IMR-90 (cell line): ENCODE measurements at regions not wholly inside any gene's neighbourhood (a gene's known extent, or its start where the extent isn't known, plus 50 kb on each side); places are given as distances from the start of the nearest gene placed in this dataset.

Source experiments
- ATAC-seq: fragments of 200-7000 bp; cut with Tn5 transposase; 2 replicates; pipeline ENCODE4 v1.9.1; 2020; ENCODE audit warnings: low read depth, mild to moderate bottlenecking, moderate library complexity
- BruUV-seq: library from RNA; stranded (reverse); fragments of 400-500 nt; replicated peaks from 2 replicates; lab custom pipeline; 2021; lab: Mats Ljungman, UMichigan
- CTCF ChIA-PET: fragments of 300-600 bp; formaldehyde crosslinking; extraction: SDS; loops from one replicate; lab custom pipeline; 2021; ENCODE audit warnings: antibody characterized with exemption; lab: Yijun Ruan, JAX
- POLR2A ChIA-PET: fragments of 300-600 bp; sonication (Branson Sonifier 250); formaldehyde crosslinking; loops from one replicate; lab custom pipeline; 2022; ENCODE audit warnings: antibody characterized with exemption; ENCODE audit not compliant: unreplicated experiment; lab: Charles Lee
- DNase-seq: peaks from one replicate; pipeline ENCODE4 v3.0.0; 2013
- H2AFZ ChIP-seq: replicated peaks from 2 replicates; pipeline ENCODE3; 2013; ENCODE audit warnings: low read length, mild to moderate bottlenecking; ENCODE audit not compliant: poor library complexity
- H2AK5ac ChIP-seq: 2 replicates; pipeline ENCODE4 v1.6.1; 2013; ENCODE audit warnings: low read depth, low read length, inconsistent platforms
- H2AK9ac ChIP-seq: replicated peaks from 2 replicates; pipeline ENCODE3; 2013; ENCODE audit warnings: mild to moderate bottlenecking, low read depth, low read length, moderate library complexity; ENCODE audit not compliant: poor library complexity
- H2BK120ac ChIP-seq: 2 replicates; pipeline ENCODE4 v1.6.1; 2013; ENCODE audit warnings: low read depth, low read length, inconsistent platforms
- H2BK15ac ChIP-seq: 3 replicates; pipeline ENCODE4 v1.6.1; 2013; ENCODE audit warnings: low read depth, low read length, inconsistent platforms
- H2BK20ac ChIP-seq: 2 replicates; pipeline ENCODE4 v1.6.1; 2013; ENCODE audit warnings: low read depth, mild to moderate bottlenecking, inconsistent platforms, low read length, moderate library complexity
- H2BK5ac ChIP-seq: 2 replicates; pipeline ENCODE4 v1.6.1; 2013; ENCODE audit warnings: mild to moderate bottlenecking, low read depth, low read length, inconsistent platforms; ENCODE audit not compliant: poor library complexity, severe bottlenecking
- H3K14ac ChIP-seq: replicated peaks from 2 replicates; pipeline ENCODE4 v1.6.1; 2013; ENCODE audit warnings: low read depth, low read length, inconsistent platforms
- H3K18ac ChIP-seq: 2 replicates; pipeline ENCODE4 v1.6.1; 2013; ENCODE audit warnings: low read depth, low read length, control low read depth
- H3K23ac ChIP-seq: 2 replicates; pipeline ENCODE4 v1.6.1; 2013; ENCODE audit warnings: low read depth, low read length, inconsistent platforms
- H3K27ac ChIP-seq: 2 replicates; pipeline ENCODE4 v1.5.1; 2013; ENCODE audit warnings: mild to moderate bottlenecking, control low read depth, low read length; ENCODE audit not compliant: insufficient read depth
- H3K27me3 ChIP-seq: 2 replicates; pipeline ENCODE4 v1.6.1; 2013; ENCODE audit warnings: low read length; ENCODE audit not compliant: control insufficient read depth, insufficient read depth
- H3K36me3 ChIP-seq: 2 replicates; pipeline ENCODE4 v1.6.1; 2013; ENCODE audit warnings: low read length, mixed read lengths; ENCODE audit not compliant: control insufficient read depth, insufficient read depth
- H3K4ac ChIP-seq: 2 replicates; pipeline ENCODE4 v1.6.1; 2013; ENCODE audit warnings: low read depth, low read length, inconsistent platforms
- H3K4me1 ChIP-seq: 2 replicates; pipeline ENCODE4 v1.6.1; 2013; ENCODE audit warnings: low read length, mixed read lengths; ENCODE audit not compliant: control insufficient read depth, insufficient read depth
- H3K4me2 ChIP-seq: 2 replicates; pipeline ENCODE4 v1.6.1; 2013; ENCODE audit warnings: low read depth, mild to moderate bottlenecking, control low read depth, low read length, moderate library complexity
- H3K4me3 ChIP-seq: 2 replicates; pipeline ENCODE4 v1.5.1; 2013; ENCODE audit warnings: low read depth, mild to moderate bottlenecking, control low read depth, low read length, moderate library complexity; ENCODE audit not compliant: insufficient read depth
- H3K56ac ChIP-seq: 2 replicates; pipeline ENCODE4 v1.6.1; 2013; ENCODE audit warnings: low read length, inconsistent platforms; ENCODE audit not compliant: insufficient read depth; ENCODE audit errors: extremely low read depth
- H3K79me1 ChIP-seq, 2 experiments: 2 replicates each; pipeline ENCODE4 v1.6.1; 2013; ENCODE audit warnings: low read length in 2 of 2, inconsistent platforms in 1 of 2, low read depth in 1 of 2
- H3K9ac ChIP-seq: 2 replicates; pipeline ENCODE4 v1.6.1; 2013; ENCODE audit warnings: low read depth, low read length, control low read depth
- H3K9me1 ChIP-seq: 2 replicates; pipeline ENCODE4 v1.6.1; 2013; ENCODE audit warnings: low read length, inconsistent platforms; ENCODE audit not compliant: insufficient read depth
- H3K9me3 ChIP-seq: 2 replicates; pipeline ENCODE4 v1.6.1; 2013; ENCODE audit warnings: low read length; ENCODE audit not compliant: control insufficient read depth, insufficient read depth
- H4K20me1 ChIP-seq: 2 replicates; pipeline ENCODE4 v1.6.1; 2013; ENCODE audit warnings: low read length, inconsistent platforms; ENCODE audit not compliant: insufficient read depth
- H4K5ac ChIP-seq: 2 replicates; pipeline ENCODE4 v1.6.1; 2013; ENCODE audit warnings: mild to moderate bottlenecking, low read depth, low read length, control low read depth
- H4K8ac ChIP-seq, 2 experiments: 2 replicates each; pipeline ENCODE4 v1.6.1; 2013; ENCODE audit warnings: low read depth in 2 of 2, low read length in 2 of 2, control low read depth in 1 of 2, inconsistent platforms in 1 of 2
- H4K91ac ChIP-seq: 2 replicates; pipeline ENCODE4 v1.6.1; 2013; ENCODE audit warnings: low read depth, low read length, inconsistent platforms; ENCODE audit not compliant: insufficient read depth
- BHLHE40 ChIP-seq: fragments of 150-350 bp; IDR thresholded peaks from 2 replicates; pipeline ENCODE4 v1.6.1; 2016; ENCODE audit warnings: mild to moderate bottlenecking, low read depth, low read length
- CEBPB ChIP-seq: IDR thresholded peaks from 2 replicates; pipeline ENCODE4 v1.6.1; 2012; ENCODE audit warnings: low read depth, low read length, improper control_type of control experiment
- CHD1 ChIP-seq: IDR thresholded peaks from 2 replicates; pipeline ENCODE4 v1.6.1; 2012; ENCODE audit warnings: low read depth, low read length, improper control_type of control experiment
- ELK1 ChIP-seq: fragments of 150-350 bp; IDR thresholded peaks from 2 replicates; pipeline ENCODE4 v1.6.1; 2016; ENCODE audit warnings: low read depth, mild to moderate bottlenecking, low read length, moderate library complexity, borderline replicate concordance
- FOS ChIP-seq: fragments of 150-350 bp; IDR thresholded peaks from 2 replicates; pipeline ENCODE4 v1.6.1; 2016; ENCODE audit warnings: low read depth, low read length
- MAFK ChIP-seq: IDR thresholded peaks from 2 replicates; pipeline ENCODE4 v1.6.1; 2012; ENCODE audit warnings: low read depth, low read length, improper control_type of control experiment
- MAZ ChIP-seq: IDR thresholded peaks from 2 replicates; pipeline ENCODE4 v1.6.1; 2012; ENCODE audit warnings: low read depth, mild to moderate bottlenecking, low read length, improper control_type of control experiment, moderate library complexity, borderline replicate concordance
- MXI1 ChIP-seq: IDR thresholded peaks from 2 replicates; pipeline ENCODE4 v1.6.1; 2012; ENCODE audit warnings: low read depth, mild to moderate bottlenecking, low read length, moderate library complexity, borderline replicate concordance
- NFE2L2 ChIP-seq: fragments of 150-350 bp; IDR thresholded peaks from 2 replicates; pipeline ENCODE4 v1.6.1; 2016; ENCODE audit warnings: low read depth, mild to moderate bottlenecking, low read length
- POLR2A ChIP-seq: IDR thresholded peaks from 2 replicates; pipeline ENCODE4 v1.6.1; 2012; ENCODE audit warnings: mild to moderate bottlenecking, low read depth, low read length
- RAD21 ChIP-seq: IDR thresholded peaks from 2 replicates; pipeline ENCODE4 v1.6.1; 2012; ENCODE audit warnings: low read length, improper control_type of control experiment
- RCOR1 ChIP-seq: IDR thresholded peaks from 2 replicates; pipeline ENCODE4 v1.6.1; 2012; ENCODE audit warnings: mild to moderate bottlenecking, low read length, improper control_type of control experiment; ENCODE audit not compliant: insufficient replicate concordance
- RFX5 ChIP-seq: IDR thresholded peaks from 2 replicates; pipeline ENCODE4 v1.8.0; 2012; ENCODE audit warnings: low read depth, mild to moderate bottlenecking, low read length, moderate library complexity
- SMC3 ChIP-seq: fragments of 150-350 bp; IDR thresholded peaks from 2 replicates; pipeline ENCODE4 v1.6.1; 2016; ENCODE audit warnings: low read depth, mild to moderate bottlenecking, antibody characterized with exemption, low read length, moderate library complexity
- USF2 ChIP-seq: fragments of 150-350 bp; IDR thresholded peaks from 2 replicates; pipeline ENCODE4 v1.6.1; 2017; ENCODE audit warnings: mild to moderate bottlenecking, antibody characterized with exemption, low read length, low read depth
- WGBS, 2 experiments: methylation state at CpG; one replicate each; pipeline versions ENCODE4 v1.1.5 to v1.1.7; 2013; ENCODE audit warnings: missing lambda C conversion rate in 2 of 2; ENCODE audit not compliant: insufficient read length in 1 of 2; ENCODE audit errors: extremely low coverage in 2 of 2; 5-methylcytosine and 5-hydroxymethylcytosine counted together
- dilution Hi-C: fragments of 300-500 bp; cut with HindIII; formaldehyde crosslinking; loops from one replicate; pipeline ENCODE4 v1.14.3; 2018; ENCODE audit warnings: low sequenced_read_pairs; ENCODE audit not compliant: unreplicated experiment
- in situ Hi-C: fragments of 300-500 bp; cut with MboI; formaldehyde crosslinking; loops from 3 replicates; pipeline ENCODE4 v1.14.3; 2019; ENCODE audit warnings: low sequenced_read_pairs, inconsistent platforms, mixed read lengths
- intact Hi-C: fragments of 100-400 bp; cut with micrococcal nuclease; formaldehyde crosslinking; loops from 2 replicates; pipeline ENCODE4 v1.10.0; 2022

- no peak for TF ChIP-seq RCOR1
- TF ChIP-seq MAFK = peak; percentile 33; the same call in 1 of the 2 replicates
Measured at GRCh38 chr10:4450981-4451908, 374.8 kb upstream of the AKR1E2 start (continued).

GRCh38 chr10:4450169-4450568 lies 375.8 kb upstream of the AKR1E2 start:
- Histone ChIP-seq H2BK5ac (no peak overlapping the region), H2AK5ac (no peak overlapping the region), H3K56ac (no peak overlapping the region), H3K9me1 (no peaks in the 10 kb centered on the region), H3K27me3 (no peaks in the 10 kb centered on the region), H4K8ac (no peak overlapping the region), H2AFZ (no peak overlapping the region), H4K5ac (no peak overlapping the region), H3K14ac (no peak overlapping the region), H3K9ac (no peak overlapping the region), H3K4me2 (no peak overlapping the region), H4K91ac (no peak overlapping the region), H3K23ac (no peak overlapping the region), H3K4me1 (no peaks in the 10 kb centered on the region; the same call in 1 of the 2 replicates), H3K27ac (no peak overlapping the region), H2BK15ac (no peak overlapping the region), H4K20me1 (no peaks in the 10 kb centered on the region), H3K18ac (no peak overlapping the region), H2AK9ac (no peak overlapping the region), H3K36me3 (no peaks in the 10 kb centered on the region), H3K9me3 (no peaks in the 10 kb centered on the region), H2BK20ac (no peak overlapping the region), H3K4me3 (no peak overlapping the region), H3K4ac (no peak overlapping the region), H3K79me1 (no peaks in the 10 kb centered on the region), H2BK120ac (no peak overlapping the region)
- in situ Hi-C loops (no loop called here), intact Hi-C loops (no loop called here), dilution Hi-C loops (no loop called here)
- no TSS peak for BruUV-seq
- ATAC-seq (no peak), DNase-seq (no peak)
- CTCF ChIA-PET = interaction anchor here (0.7 kb wide), 1 partner anchor 91 kb away, joined by 3 read pairs; no protein-coding TSS in a partner anchor
- no peak for TF ChIP-seq CHD1
- TF ChIP-seq MAFK = no peak
- TF ChIP-seq RCOR1 = no peak
- TF ChIP-seq RAD21 = no peak
- no peak for TF ChIP-seq NFE2L2
- no peak for TF ChIP-seq MXI1
- no peak for TF ChIP-seq SMC3
- no peak for TF ChIP-seq USF2
- no peak for TF ChIP-seq RFX5
- no peak for TF ChIP-seq POLR2A
- TF ChIP-seq ELK1 = no peak
- TF ChIP-seq MAZ = no peak
- TF ChIP-seq BHLHE40 = no peak
- TF ChIP-seq FOS = no peak
- TF ChIP-seq CEBPB = no peak
- POLR2A ChIA-PET = no interaction called here
- WGBS, 2 experiments = no CpG with 5 or more reads among the region's 5 CpGs
